CD8-positive, alpha-beta memory T cell (primary cell): ENCODE measurements at regions not wholly inside any gene's neighbourhood (a gene's known extent, or its start where the extent isn't known, plus 50 kb on each side); places are given as distances from the start of the nearest gene placed in this dataset.

Experiments
- CTCF ChIA-PET: fragments of 350-600 bp; sonication (Branson Sonifier 250); formaldehyde crosslinking; loops from one replicate; lab custom pipeline; 2021; ENCODE audit warnings: antibody characterized with exemption; lab: Charles Lee
- POLR2A ChIA-PET: fragments of 350-600 bp; sonication (Branson Sonifier 250); formaldehyde crosslinking; loops from one replicate; lab custom pipeline; 2021; ENCODE audit warnings: antibody characterized with exemption; lab: Charles Lee
- DNase-seq, 5 donors: peaks; one replicate each; pipeline versions ENCODE4 v3.0.0 to v3.0.0-alpha.2; 2020 to 2022; ENCODE audit warnings: mixed read lengths in 1 of 5
- H3K27ac ChIP-seq: one replicate; pipeline ENCODE4 v1.7.0; 2013; ENCODE audit warnings: low read depth, mild to moderate bottlenecking, low read length, moderate library complexity
- H3K27me3 ChIP-seq: 2 replicates; pipeline ENCODE4 v1.7.0; 2013; ENCODE audit warnings: low read length, mild to moderate bottlenecking; ENCODE audit not compliant: insufficient read depth, poor library complexity, severe bottlenecking
- H3K36me3 ChIP-seq: 2 replicates; pipeline ENCODE4 v1.7.0; 2013; ENCODE audit warnings: mild to moderate bottlenecking, low read length, moderate library complexity; ENCODE audit not compliant: insufficient read depth
- H3K4me1 ChIP-seq: 2 replicates; pipeline ENCODE4 v1.7.0; 2013; ENCODE audit warnings: mild to moderate bottlenecking, low read length, moderate library complexity; ENCODE audit not compliant: insufficient read depth
- H3K4me3 ChIP-seq: 2 replicates; pipeline ENCODE4 v1.7.0; 2013; ENCODE audit warnings: mild to moderate bottlenecking, low read length
- H3K9me3 ChIP-seq: 2 replicates; pipeline ENCODE4 v1.7.0; 2013; ENCODE audit warnings: mild to moderate bottlenecking, low read length
- H3K27ac Mint-ChIP-seq, 8 donors: one replicate each; pipeline ENCODE4 v1.8.0; 2020 to 2021; ENCODE audit warnings: mixed read lengths in 8 of 8, mild to moderate bottlenecking in 6 of 8, inconsistent platforms in 3 of 8, moderate library complexity in 3 of 8
- H3K27me3 Mint-ChIP-seq, 2 donors: one replicate each; pipeline ENCODE4 v1.8.0; 2020 to 2021; ENCODE audit warnings: mixed read lengths in 2 of 2, mild to moderate bottlenecking in 1 of 2, moderate library complexity in 1 of 2
- H3K36me3 Mint-ChIP-seq, 3 donors: one replicate each; pipeline ENCODE4 v1.8.0; 2020 to 2021; ENCODE audit warnings: mixed read lengths in 3 of 3, inconsistent platforms in 1 of 3, mild to moderate bottlenecking in 1 of 3
- H3K4me1 Mint-ChIP-seq, 3 donors: one replicate each; pipeline ENCODE4 v1.8.0; 2020 to 2021; ENCODE audit warnings: mixed read lengths in 3 of 3, inconsistent platforms in 1 of 3, mild to moderate bottlenecking in 1 of 3
- H3K4me3 Mint-ChIP-seq, 7 donors: one replicate each; pipeline ENCODE4 v1.8.0; 2020 to 2021; ENCODE audit warnings: mixed read lengths in 7 of 7, mild to moderate bottlenecking in 6 of 7, moderate library complexity in 4 of 7, inconsistent platforms in 2 of 7
- H3K9me3 Mint-ChIP-seq, 5 donors: one replicate each; pipeline ENCODE4 v1.8.0; 2020 to 2022; ENCODE audit warnings: mixed read lengths in 5 of 5, mild to moderate bottlenecking in 3 of 5, moderate library complexity in 2 of 5, inconsistent platforms in 1 of 5

- CTCF ChIA-PET: no interaction called here
- no peak overlapping the region for H3K4me3 Mint-ChIP-seq
Observed at GRCh38 chr3:109640146-109640652, 302.9 kb upstream of the DPPA4 start.

GRCh38 chr3:109642025-109642424 lies 304.7 kb upstream of the DPPA4 start:
- Histone ChIP-seq H3K9me3 (no peaks in the 10 kb centered on the region), H3K27me3 (no peaks in the 10 kb centered on the region), H3K27ac (no peak overlapping the region), H3K4me3 (no peak overlapping the region), H3K4me1 (no peaks in the 10 kb centered on the region), H3K36me3 (no peaks in the 10 kb centered on the region)
- Mint-ChIP-seq H3K27me3 (peaks cover 4 to 20% of the 10 kb centered on the region in 2 donors), H3K4me3 (no peak overlapping the region), H3K4me1 (no peaks in the 10 kb centered on the region), H3K9me3 (no peaks in the 10 kb centered on the region), H3K36me3 (no peaks in the 10 kb centered on the region), H3K27ac (no peak overlapping the region)
- ChIA-PET POLR2A (no interaction called here), CTCF (no interaction called here)
- DNase-seq: no peak

More at GRCh38 chr3:109640146-109640652, 302.9 kb upstream of the DPPA4 start:
- H3K27ac ChIP-seq: no peak overlapping the region
- no peak overlapping the region for H3K4me3 ChIP-seq
- H3K36me3 ChIP-seq: no peaks in the 10 kb centered on the region
- H3K9me3 ChIP-seq: no peaks in the 10 kb centered on the region
- Mint-ChIP-seq H3K4me1 (no peaks in the 10 kb centered on the region), H3K36me3 (no peaks in the 10 kb centered on the region), H3K27ac (no peak overlapping the region), H3K9me3 (no peaks in the 10 kb centered on the region), H3K27me3 (peaks cover 4 to 20% of the 10 kb centered on the region in 2 donors)
- POLR2A ChIA-PET: no interaction called here
- H3K27me3 ChIP-seq: no peaks in the 10 kb centered on the region
- DNase-seq: no peak
- no peaks in the 10 kb centered on the region for H3K4me1 ChIP-seq

GRCh38 chr3:109643590-109643989 lies 306.2 kb upstream of the DPPA4 start:
- no peaks in the 10 kb centered on the region for H3K4me1 Mint-ChIP-seq

DNA sequence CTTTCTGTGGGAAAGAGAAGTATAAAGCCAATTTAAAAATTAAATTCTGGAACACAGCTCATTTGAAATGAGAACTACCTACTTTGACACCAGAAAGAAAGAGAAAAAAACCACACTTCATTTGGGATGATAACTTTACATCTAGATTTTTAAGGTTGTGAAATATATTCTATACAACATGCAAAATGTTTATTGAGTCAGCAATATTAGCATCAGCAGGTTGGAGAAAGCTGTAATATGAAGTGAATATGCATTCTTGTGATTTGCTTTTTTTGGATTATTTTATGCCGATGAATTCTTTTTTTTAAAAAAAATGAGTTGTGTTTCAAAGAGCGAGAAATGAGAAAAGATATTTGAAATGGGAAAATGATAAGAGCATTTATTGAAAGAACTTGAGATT lies 307.0 kb upstream of the DPPA4 start:
- Histone ChIP-seq H3K27ac (no peak overlapping the region), H3K9me3 (no peaks in the 10 kb centered on the region), H3K27me3 (no peaks in the 10 kb centered on the region), H3K36me3 (no peaks in the 10 kb centered on the region), H3K4me3 (no peak overlapping the region), H3K4me1 (no peaks in the 10 kb centered on the region)
- POLR2A ChIA-PET: no interaction called here
- peaks cover 0 to 2% (median 0%) of the 10 kb centered on the region in 5 donors for H3K9me3 Mint-ChIP-seq
- peaks cover 4 to 16% of the 10 kb centered on the region in 2 donors for H3K27me3 Mint-ChIP-seq
- no peak overlapping the region for H3K27ac Mint-ChIP-seq
- CTCF ChIA-PET: no interaction called here
- no peak overlapping the region for H3K4me3 Mint-ChIP-seq
- no peak for DNase-seq
- H3K4me1 Mint-ChIP-seq: no peaks in the 10 kb centered on the region
- peaks cover 0 to 4% (median 0%) of the 10 kb centered on the region in 3 donors for H3K36me3 Mint-ChIP-seq

More at GRCh38 chr3:109643590-109643989, 306.2 kb upstream of the DPPA4 start:
- DNase-seq: no peak
- H3K9me3 ChIP-seq: no peaks in the 10 kb centered on the region
- no peak overlapping the region for H3K27ac ChIP-seq
- H3K36me3 ChIP-seq: no peaks in the 10 kb centered on the region
- no peaks in the 10 kb centered on the region for H3K4me1 ChIP-seq
- H3K27me3 ChIP-seq: no peaks in the 10 kb centered on the region
- Mint-ChIP-seq H3K9me3 (no peaks in the 10 kb centered on the region), H3K27ac (no peak overlapping the region), H3K27me3 (peaks cover 4 to 16% of the 10 kb centered on the region in 2 donors), H3K36me3 (no peaks in the 10 kb centered on the region), H3K4me3 (no peak overlapping the region)
- H3K4me3 ChIP-seq: no peak overlapping the region
- ChIA-PET POLR2A (no interaction called here), CTCF (no interaction called here)

DNA sequence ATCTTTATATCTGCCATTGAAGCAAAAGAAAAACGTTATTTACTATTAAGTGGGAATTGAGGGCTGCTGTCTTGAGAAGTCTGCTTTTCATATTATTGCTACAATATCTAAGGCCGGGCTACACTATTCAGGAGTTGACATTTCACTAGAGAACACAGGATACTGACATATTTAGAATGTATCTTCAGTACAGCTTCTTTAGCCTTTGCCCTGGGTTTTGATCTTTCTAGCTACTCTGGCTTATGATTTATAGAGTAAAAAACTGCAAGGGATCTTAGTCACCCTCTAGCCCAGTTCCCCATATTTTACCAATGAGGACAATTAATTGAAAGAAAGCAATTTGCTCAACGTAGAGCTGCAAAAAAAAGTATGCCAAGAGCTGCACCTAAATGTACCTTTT lies 307.4 kb upstream of the DPPA4 start:
- Mint-ChIP-seq H3K27me3 (peaks cover 4 to 16% of the 10 kb centered on the region in 2 donors), H3K36me3 (peaks cover 0 to 5% (median 0%) of the 10 kb centered on the region in 3 donors), H3K4me3 (no peak overlapping the region), H3K27ac (no peak overlapping the region), H3K4me1 (no peaks in the 10 kb centered on the region), H3K9me3 (peaks cover 0 to 2% (median 0%) of the 10 kb centered on the region in 5 donors)
- no peak for DNase-seq
- ChIA-PET CTCF (no interaction called here), POLR2A (no interaction called here)
- H3K27ac ChIP-seq: no peak overlapping the region
- no peaks in the 10 kb centered on the region for H3K36me3 ChIP-seq
- no peaks in the 10 kb centered on the region for H3K27me3 ChIP-seq
- no peaks in the 10 kb centered on the region for H3K9me3 ChIP-seq
- no peak overlapping the region for H3K4me3 ChIP-seq
- no peaks in the 10 kb centered on the region for H3K4me1 ChIP-seq

GRCh38 chr3:109648027-109648426 lies 310.7 kb upstream of the DPPA4 start:
- Histone ChIP-seq H3K9me3 (no peaks in the 10 kb centered on the region), H3K27ac (no peak overlapping the region)
- CTCF ChIA-PET: no interaction called here

DNA sequence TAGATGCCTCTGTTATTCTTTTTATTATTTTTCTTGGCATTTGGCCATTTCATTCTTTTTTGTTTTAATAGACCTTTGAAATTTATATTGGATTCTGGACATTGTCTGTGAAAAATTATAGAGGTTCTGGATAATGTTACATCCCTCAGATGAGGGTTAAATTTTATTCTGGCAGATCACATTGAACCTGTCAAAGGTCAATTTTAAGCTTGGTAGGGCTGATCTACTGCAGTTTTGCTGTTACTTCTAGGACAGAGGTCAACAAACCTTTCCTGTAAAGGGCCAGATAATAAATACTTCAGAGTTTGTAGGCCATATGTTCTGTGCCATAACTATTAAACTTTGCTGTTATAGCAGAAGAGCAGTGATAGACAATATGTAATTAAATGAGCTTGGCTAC lies 318.9 kb upstream of the DPPA4 start:
- no peaks in the 10 kb centered on the region for H3K4me1 Mint-ChIP-seq
- H3K27me3 Mint-ChIP-seq: peaks cover 0 to 2% of the 10 kb centered on the region in 2 donors

More at GRCh38 chr3:109648027-109648426, 310.7 kb upstream of the DPPA4 start:
- H3K4me1 Mint-ChIP-seq: no peaks in the 10 kb centered on the region
- no peak overlapping the region for H3K4me3 ChIP-seq
- H3K36me3 ChIP-seq: no peaks in the 10 kb centered on the region
- H3K9me3 Mint-ChIP-seq: peaks cover 0 to 8% (median 3%) of the 10 kb centered on the region in 5 donors
- POLR2A ChIA-PET: no interaction called here
- H3K4me1 ChIP-seq: no peaks in the 10 kb centered on the region
- no peak for DNase-seq
- peaks cover 4 to 8% of the 10 kb centered on the region in 2 donors for H3K27me3 Mint-ChIP-seq
- no peak overlapping the region for H3K27ac Mint-ChIP-seq
- H3K36me3 Mint-ChIP-seq: peaks cover 0 to 11% (median 0%) of the 10 kb centered on the region in 3 donors
- H3K27me3 ChIP-seq: no peaks in the 10 kb centered on the region
- no peak overlapping the region for H3K4me3 Mint-ChIP-seq

GRCh38 chr3:109678600-109678999 lies 341.3 kb upstream of the DPPA4 start:
- H3K27me3 Mint-ChIP-seq: no peaks in the 10 kb centered on the region
- Histone ChIP-seq H3K36me3 (no peaks in the 10 kb centered on the region), H3K9me3 (no peaks in the 10 kb centered on the region), H3K27me3 (no peaks in the 10 kb centered on the region), H3K4me3 (no peak overlapping the region), H3K4me1 (no peaks in the 10 kb centered on the region), H3K27ac (no peak overlapping the region)
- H3K4me3 Mint-ChIP-seq: no peak overlapping the region
- no peaks in the 10 kb centered on the region for H3K36me3 Mint-ChIP-seq
- H3K27ac Mint-ChIP-seq: no peak overlapping the region
- CTCF ChIA-PET: no interaction called here
- H3K9me3 Mint-ChIP-seq: no peaks in the 10 kb centered on the region
- POLR2A ChIA-PET: no interaction called here
- no peak for DNase-seq
- H3K4me1 Mint-ChIP-seq: no peaks in the 10 kb centered on the region

More for the DNA sequence above, 318.9 kb upstream of the DPPA4 start:
- Histone ChIP-seq H3K27ac (no peak overlapping the region), H3K4me1 (no peaks in the 10 kb centered on the region), H3K9me3 (no peaks in the 10 kb centered on the region), H3K27me3 (no peaks in the 10 kb centered on the region), H3K4me3 (no peak overlapping the region), H3K36me3 (no peaks in the 10 kb centered on the region)
- CTCF ChIA-PET: no interaction called here
- no peak for DNase-seq
- POLR2A ChIA-PET: no interaction called here
- Mint-ChIP-seq H3K4me3 (no peak overlapping the region), H3K27ac (no peak overlapping the region), H3K9me3 (peaks cover 0 to 9% (median 6%) of the 10 kb centered on the region in 5 donors), H3K36me3 (peaks cover 0 to 6% (median 0%) of the 10 kb centered on the region in 3 donors)
